ENCODE measurements at regions not wholly inside any gene's neighbourhood (a gene's known extent, or its start where the extent isn't known, plus 50 kb on each side); places are given as distances from the start of the nearest gene placed in this dataset.

DNA sequence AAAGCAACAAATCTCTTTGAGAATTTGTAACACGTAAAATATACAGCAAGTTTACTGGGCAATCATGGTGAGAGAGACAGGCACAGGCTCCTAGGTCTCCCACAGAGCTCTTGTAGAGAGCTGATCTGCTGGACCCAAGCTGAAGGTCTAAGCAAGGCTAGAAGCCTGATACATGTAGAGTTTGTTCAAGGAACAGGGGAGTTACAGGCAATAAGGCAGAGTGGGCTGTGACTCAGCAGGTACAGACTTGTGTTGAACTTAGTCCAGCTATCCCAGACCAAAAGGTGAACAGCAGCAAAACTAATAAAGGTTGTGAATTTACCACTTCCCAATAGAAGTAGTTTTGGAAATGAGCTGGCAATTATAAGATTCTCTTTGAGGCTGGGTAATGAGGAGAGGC is 273.6 kb downstream of the GRIN2B start:
- TF ChIP-seq CTCF (IDR thresholded peaks at IDR 0.05): no peak

GRCh38 chr12:13702381-13702780 is 279.0 kb downstream of the GRIN2B start:
- TF ChIP-seq CTCF (IDR thresholded peaks at IDR 0.05): no peak

DNA sequence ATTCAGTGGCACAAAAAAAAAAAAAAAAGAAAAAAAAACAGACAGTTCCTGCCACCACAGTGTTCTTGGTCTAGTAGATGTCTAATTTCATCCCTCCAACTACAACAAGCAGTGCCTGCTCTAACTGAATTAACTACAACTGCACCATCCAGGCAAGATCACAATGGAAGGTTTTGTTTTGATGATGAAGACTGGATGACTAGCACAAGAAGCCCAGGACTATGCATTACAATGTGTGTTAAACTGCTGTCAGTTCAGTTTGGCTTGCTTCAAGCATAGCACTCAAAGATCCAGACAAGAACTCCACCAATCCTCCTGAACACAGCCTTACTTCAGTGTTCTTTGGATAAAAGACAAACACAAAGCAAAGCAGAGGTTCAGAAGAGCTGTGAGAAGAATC is 279.9 kb downstream of the GRIN2B start:
- no peak for TF ChIP-seq CTCF (IDR thresholded peaks at IDR 0.05)

GRCh38 chr12:13697973-13698372 is 283.4 kb downstream of the GRIN2B start:
- TF ChIP-seq CTCF (IDR thresholded peaks at IDR 0.05): no peak

GRCh38 chr12:13695781-13696180 is 285.6 kb downstream of the GRIN2B start:
- no peak for TF ChIP-seq CTCF (IDR thresholded peaks at IDR 0.05)

DNA sequence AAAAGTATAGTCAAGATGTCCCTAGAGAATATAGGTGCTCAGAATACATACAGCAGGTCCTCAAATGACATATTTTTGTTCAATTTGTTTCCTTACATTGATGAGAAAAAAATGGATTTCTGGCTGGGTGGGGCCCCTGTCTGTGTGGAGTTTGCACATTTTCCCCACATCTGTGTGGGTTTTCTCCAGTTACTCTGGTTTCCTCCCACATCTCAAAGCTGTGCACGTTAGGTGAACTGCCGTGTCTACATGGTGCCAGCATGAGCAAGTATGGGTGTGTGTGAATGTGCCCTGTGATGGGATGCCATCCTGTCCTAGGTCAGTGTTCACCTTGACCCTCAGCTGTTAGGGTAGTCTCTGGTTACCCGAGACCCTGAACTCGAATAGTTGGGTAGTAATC is 289.1 kb downstream of the GRIN2B start:
- no peak for TF ChIP-seq CTCF (IDR thresholded peaks at IDR 0.05)

- TF ChIP-seq CTCF (IDR thresholded peaks at IDR 0.05): no peak
Observed at GRCh38 chr12:13691598-13691997, 289.8 kb downstream of the GRIN2B start.

GRCh38 chr12:13687633-13688032 is 293.8 kb downstream of the GRIN2B start:
- TF ChIP-seq CTCF (IDR thresholded peaks at IDR 0.05): no peak
